SK-N-SH (cell line): ENCODE measurements at regions not wholly inside any gene's neighbourhood (a gene's known extent, or its start where the extent isn't known, plus 50 kb on each side); places are given as distances from the start of the nearest gene placed in this dataset.

Experiments used
- CTCF ChIA-PET: fragments of 300-600, 350-600 bp; formaldehyde crosslinking; extraction: SDS; loops from one replicate; lab custom pipeline; 2021; lab: Yijun Ruan, JAX
- POLR2A ChIA-PET: fragments of 350-600 bp; sonication (Branson Sonifier 250); formaldehyde crosslinking; extraction: SDS; loops from one replicate; lab custom pipeline; 2020; ENCODE audit warnings: antibody characterized with exemption, inconsistent platforms; lab: Yijun Ruan, JAX
- DNase-seq: peaks from one replicate; pipeline ENCODE4 v3.0.0; 2012
- H2AFZ ChIP-seq: fragments of 200-600 bp; sonication (generic); 2 replicates; pipeline ENCODE4 v1.8.1; 2016; ENCODE audit warnings: antibody characterized with exemption, mild to moderate bottlenecking, low read depth
- H3F3A ChIP-seq: fragments of 200-600 bp; sonication (generic); replicated peaks from 2 replicates; pipeline ENCODE3; 2016; ENCODE audit warnings: antibody characterized with exemption, mild to moderate bottlenecking; ENCODE audit not compliant: insufficient read depth
- H3K27ac ChIP-seq, 2 experiments: fragments of 200-500 bp in 1 of 2; fragments of 200-600 bp in 1 of 2; sonication (Bioruptor generic) in 1 of 2; sonication (generic), shearing (Covaris generic) in 1 of 2; 2 replicates each; pipeline versions ENCODE4 v1.5.1 to v1.6.1; 2014 to 2016; ENCODE audit warnings: low read depth in 2 of 2, inconsistent platforms in 1 of 2, low read length in 1 of 2, mild to moderate bottlenecking in 1 of 2, mixed read lengths in 1 of 2
- H3K27me3 ChIP-seq: fragments of 200-600 bp; sonication (generic), shearing (Covaris generic); 2 replicates; pipeline ENCODE4 v1.6.1; 2016; ENCODE audit warnings: mixed run types; ENCODE audit not compliant: insufficient read depth
- H3K36me3 ChIP-seq, 2 experiments: fragments of 200-500 bp in 1 of 2; fragments of 200-600 bp in 1 of 2; sonication (Bioruptor generic) in 1 of 2; sonication (generic) in 1 of 2; replicated peaks in 1 of 2; 2 replicates each; pipeline versions ENCODE3 to v1.5.1; 2014 to 2016; ENCODE audit warnings: low read length in 1 of 2, mild to moderate bottlenecking in 1 of 2; ENCODE audit not compliant: insufficient read depth in 2 of 2, control insufficient read depth in 1 of 2
- H3K4me1 ChIP-seq, 2 experiments: fragments of 200-500 bp in 1 of 2; fragments of 200-600 bp in 1 of 2; sonication (Bioruptor generic) in 1 of 2; sonication (generic), shearing (Covaris generic) in 1 of 2; 2 replicates each; pipeline versions ENCODE4 v1.5.1 to v1.6.1; 2014 to 2016; ENCODE audit warnings: low read depth in 1 of 2, low read length in 1 of 2, mixed run types in 1 of 2; ENCODE audit not compliant: insufficient read depth in 2 of 2, control insufficient read depth in 1 of 2
- H3K4me2 ChIP-seq: fragments of 200-600 bp; sonication (generic), shearing (Covaris generic); 2 replicates; pipeline ENCODE4 v1.6.1; 2017; ENCODE audit warnings: mixed run types
- H3K4me3 ChIP-seq, 2 experiments: fragments of 200-500 bp in 1 of 2; fragments of 200-600 bp in 1 of 2; sonication (Bioruptor generic) in 1 of 2; sonication (generic), shearing (Covaris generic) in 1 of 2; 2 replicates each; pipeline versions ENCODE4 v1.5.1 to v1.8.1; 2014 to 2016; ENCODE audit warnings: low read depth in 2 of 2, inconsistent platforms in 1 of 2, low read length in 1 of 2, mild to moderate bottlenecking in 1 of 2, mixed read lengths in 1 of 2, moderate library complexity in 1 of 2
- H3K79me2 ChIP-seq: fragments of 200-600 bp; sonication (generic); 2 replicates; pipeline ENCODE4 v1.8.1; 2017; ENCODE audit warnings: mild to moderate bottlenecking; ENCODE audit not compliant: insufficient read depth
- H3K9ac ChIP-seq: fragments of 200-600 bp; sonication (generic); 2 replicates; pipeline ENCODE4 v1.6.1; 2017; ENCODE audit warnings: mixed run types
- H3K9me2 ChIP-seq: fragments of 200-600 bp; sonication (generic); 2 replicates; pipeline ENCODE4 v1.6.1; 2017; ENCODE audit warnings: mixed run types
- H3K9me3 ChIP-seq: fragments of 200-600 bp; sonication (generic); 2 replicates; pipeline ENCODE4 v1.6.1; 2017; ENCODE audit warnings: mixed run types, mild to moderate bottlenecking, moderate library complexity
- H4K20me1 ChIP-seq: fragments of 200-600 bp; sonication (generic); 2 replicates; pipeline ENCODE4 v1.6.1; 2017; ENCODE audit warnings: mild to moderate bottlenecking, mixed run types; ENCODE audit not compliant: insufficient read depth
- EP300 ChIP-seq, 2 experiments: IDR thresholded peaks; 2 replicates each; pipeline versions ENCODE4 v1.4.0 to v1.6.1; 2012; ENCODE audit warnings: borderline replicate concordance in 1 of 2, low read depth in 1 of 2, low read length in 1 of 2
- FOSL2 ChIP-seq: IDR thresholded peaks from 2 replicates; pipeline ENCODE4 v1.4.0; 2012; ENCODE audit warnings: low read depth, mild to moderate bottlenecking, moderate library complexity, borderline replicate concordance
- FOXJ3 ChIP-seq: sonication (generic); formaldehyde crosslinking; IDR thresholded peaks from 2 replicates; pipeline ENCODE4 v1.5.1; 2020; ENCODE audit warnings: mild to moderate bottlenecking, missing genetic modification reagents
- FOXM1 ChIP-seq: IDR thresholded peaks from 2 replicates; pipeline ENCODE4 v1.4.0; 2012; ENCODE audit warnings: low read depth, mild to moderate bottlenecking
- GABPA ChIP-seq: IDR thresholded peaks from 2 replicates; pipeline ENCODE4 v1.4.0; 2012; ENCODE audit warnings: low read depth, mild to moderate bottlenecking
- JUND ChIP-seq: IDR thresholded peaks from 2 replicates; pipeline ENCODE4 v1.4.0; 2012
- MAX ChIP-seq: IDR thresholded peaks from 2 replicates; pipeline ENCODE4 v1.4.0; 2012; ENCODE audit warnings: low read depth
- MEF2A ChIP-seq: IDR thresholded peaks from 2 replicates; pipeline ENCODE4 v1.4.0; 2012; ENCODE audit warnings: low read depth, borderline replicate concordance
- NRF1 ChIP-seq: IDR thresholded peaks from 2 replicates; pipeline ENCODE4 v1.6.1; 2012; ENCODE audit warnings: low read depth, mild to moderate bottlenecking, low read length
- RAD21 ChIP-seq: IDR thresholded peaks from 2 replicates; pipeline ENCODE4 v1.6.1; 2012; ENCODE audit warnings: mild to moderate bottlenecking, low read length
- RCOR1 ChIP-seq: fragments of 150-350 bp; IDR thresholded peaks from 2 replicates; pipeline ENCODE4 v1.6.1; 2017; ENCODE audit warnings: antibody characterized with exemption, low read length
- RFX5 ChIP-seq: IDR thresholded peaks from 2 replicates; pipeline ENCODE4 v1.6.1; 2012; ENCODE audit warnings: mild to moderate bottlenecking, improper control_type of control experiment, low read length
- SIN3A ChIP-seq: IDR thresholded peaks from 2 replicates; pipeline ENCODE4 v1.6.1; 2012; ENCODE audit warnings: low read depth, mild to moderate bottlenecking, low read length, moderate library complexity, borderline replicate concordance
- TAF1 ChIP-seq: IDR thresholded peaks from 2 replicates; pipeline ENCODE4 v1.6.1; 2012; ENCODE audit warnings: low read depth, mild to moderate bottlenecking, low read length, moderate library complexity, borderline replicate concordance
- TEAD4 ChIP-seq: IDR thresholded peaks from 2 replicates; pipeline ENCODE4 v1.4.0; 2012; ENCODE audit warnings: mild to moderate bottlenecking, borderline replicate concordance; ENCODE audit not compliant: insufficient read depth
- USF1 ChIP-seq: IDR thresholded peaks from 2 replicates; pipeline ENCODE4 v1.4.0; 2012; ENCODE audit warnings: low read depth, borderline replicate concordance
- USF2 ChIP-seq: fragments of 150-350 bp; IDR thresholded peaks from 2 replicates; pipeline ENCODE4 v1.6.1; 2017; ENCODE audit warnings: antibody characterized with exemption, low read length, low read depth, borderline replicate concordance
- WGBS: methylation state at CpG from one replicate; pipeline ENCODE4 v1.1.6; 2017; ENCODE audit warnings: low lambda C conversion rate; 5-methylcytosine and 5-hydroxymethylcytosine counted together
- TF ChIP-seq, protein P1 (sequence below): IDR thresholded peaks from 2 replicates; pipeline ENCODE4; 2012
- TF ChIP-seq, protein P2 (sequence below): fragments of 150-350 bp; IDR thresholded peaks from 2 replicates; pipeline ENCODE4 v1.6.1; 2016; ENCODE audit warnings: mild to moderate bottlenecking, low read depth, low read length

DNA sequence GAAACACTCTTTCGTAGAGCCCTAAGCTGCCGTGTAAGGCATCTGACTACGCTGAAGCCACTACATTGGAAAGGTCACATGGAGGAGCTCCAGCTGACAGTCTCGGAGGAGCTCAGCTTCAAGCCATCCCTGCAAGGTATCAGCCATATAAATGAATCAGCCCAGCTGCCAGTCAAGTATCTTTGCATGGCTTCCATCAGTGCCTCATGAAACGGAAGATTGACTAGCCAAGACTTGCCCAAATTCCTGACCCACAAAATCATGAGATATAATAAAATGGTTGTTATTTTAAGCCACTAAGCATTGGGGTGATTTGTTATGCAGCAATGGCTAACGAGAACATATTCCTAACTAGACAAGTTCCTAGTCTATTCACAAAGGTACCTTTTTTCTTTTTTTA, 104.1 kb upstream of the SCOC start (continued):
- TF ChIP-seq MAX (no peak), TAF1 (no peak), RAD21 (no peak), FOXM1 (no peak), FOXJ3 (no peak), RCOR1 (no peak)
- TF ChIP-seq, protein P1, sequence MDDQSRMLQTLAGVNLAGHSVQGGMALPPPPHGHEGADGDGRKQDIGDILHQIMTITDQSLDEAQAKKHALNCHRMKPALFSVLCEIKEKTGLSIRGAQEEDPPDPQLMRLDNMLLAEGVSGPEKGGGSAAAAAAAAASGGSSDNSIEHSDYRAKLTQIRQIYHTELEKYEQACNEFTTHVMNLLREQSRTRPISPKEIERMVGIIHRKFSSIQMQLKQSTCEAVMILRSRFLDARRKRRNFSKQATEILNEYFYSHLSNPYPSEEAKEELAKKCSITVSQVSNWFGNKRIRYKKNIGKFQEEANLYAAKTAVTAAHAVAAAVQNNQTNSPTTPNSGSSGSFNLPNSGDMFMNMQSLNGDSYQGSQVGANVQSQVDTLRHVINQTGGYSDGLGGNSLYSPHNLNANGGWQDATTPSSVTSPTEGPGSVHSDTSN = no peak

DNA sequence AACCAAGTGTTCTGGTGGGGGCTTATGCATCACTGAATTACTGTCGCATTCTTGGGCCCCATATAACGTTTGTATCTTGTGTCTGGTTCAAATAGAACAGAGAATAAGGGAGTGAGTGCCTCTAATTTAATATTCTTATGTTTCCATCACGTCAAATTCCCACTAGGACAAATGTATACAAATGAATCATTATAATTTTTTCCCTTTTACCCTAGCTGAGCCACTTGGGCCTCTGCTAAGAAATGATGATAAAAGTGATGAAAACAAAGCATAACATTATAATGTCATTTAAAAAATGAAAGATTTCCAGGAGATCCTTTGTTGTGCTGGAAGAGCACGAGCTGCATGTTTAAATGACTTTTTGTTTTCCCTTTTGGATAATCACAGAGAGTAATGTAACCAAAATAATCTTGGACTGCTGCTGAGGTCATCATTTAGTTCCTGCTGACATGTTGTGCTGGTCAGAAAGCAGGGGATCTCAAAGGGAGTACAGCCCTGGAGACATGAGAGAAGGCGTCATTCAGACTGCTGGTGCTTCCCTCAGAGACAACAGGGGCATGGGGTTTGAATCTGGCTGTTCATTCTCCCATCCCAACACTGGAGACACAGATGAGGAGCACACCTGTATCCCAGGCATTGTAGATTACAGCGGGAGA, 105.1 kb upstream of the SCOC start:
- ChIA-PET CTCF (interaction anchor here (2.0 kb wide), 1 partner anchor 15 kb away, joined by 8 read pairs; no protein-coding TSS in a partner anchor), POLR2A (no interaction called here)
- peaks cover 6% of the 10 kb centered on the region for H3F3A ChIP-seq
- H2AFZ ChIP-seq = peak overlapping the region; percentile 69
- H3K9ac ChIP-seq = no peak overlapping the region
- WGBS = 79% methylated on average over 5 of the region's 6 CpGs
- no peaks in the 10 kb centered on the region for H4K20me1 ChIP-seq
- H3K9me2 ChIP-seq = no peaks in the 10 kb centered on the region
- H3K9me3 ChIP-seq = no peaks in the 10 kb centered on the region
- H3K4me1 ChIP-seq = peaks cover 9 to 15% of the 10 kb centered on the region in 2 experiments; a peak in 3 of 4 replicates
- TF ChIP-seq JUND (no peak), GABPA (no peak), SIN3A (no peak), EP300 (IDR thresholded peaks at IDR 0.05; ENCODE audit: borderline replicate concordance in 1 of 2, low read depth in 1 of 2, low read length in 1 of 2) (no peak), MEF2A (no peak), TAF1 (no peak), MAX (no peak), FOSL2 (no peak), RFX5 (no peak), TEAD4 (no peak), NRF1 (no peak), USF1 (no peak), USF2 (no peak), RAD21 (no peak)
- TF ChIP-seq, protein P2, sequence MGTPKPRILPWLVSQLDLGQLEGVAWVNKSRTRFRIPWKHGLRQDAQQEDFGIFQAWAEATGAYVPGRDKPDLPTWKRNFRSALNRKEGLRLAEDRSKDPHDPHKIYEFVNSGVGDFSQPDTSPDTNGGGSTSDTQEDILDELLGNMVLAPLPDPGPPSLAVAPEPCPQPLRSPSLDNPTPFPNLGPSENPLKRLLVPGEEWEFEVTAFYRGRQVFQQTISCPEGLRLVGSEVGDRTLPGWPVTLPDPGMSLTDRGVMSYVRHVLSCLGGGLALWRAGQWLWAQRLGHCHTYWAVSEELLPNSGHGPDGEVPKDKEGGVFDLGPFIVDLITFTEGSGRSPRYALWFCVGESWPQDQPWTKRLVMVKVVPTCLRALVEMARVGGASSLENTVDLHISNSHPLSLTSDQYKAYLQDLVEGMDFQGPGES = no peak
- TF ChIP-seq, protein P1 = no peak
- H3K27ac ChIP-seq = peak overlapping the region in 1 of 2 experiments; percentile 66; a peak in 1 of 4 replicates
- no peaks in the 10 kb centered on the region for H3K36me3 ChIP-seq
- no peak overlapping the region for H3K4me3 ChIP-seq
- no peak for DNase-seq
- H3K79me2 ChIP-seq = no peaks in the 10 kb centered on the region
- peak overlapping the region; percentile 31; the same call in 1 of the 2 replicates for H3K4me2 ChIP-seq
- H3K27me3 ChIP-seq = no peaks in the 10 kb centered on the region
